Loucy (cell line): ENCODE measurements at regions not wholly inside any gene's neighbourhood (a gene's known extent, or its start where the extent isn't known, plus 50 kb on each side); places are given as distances from the start of the nearest gene placed in this dataset.

Experiments used
- H2AFZ ChIP-seq: fragments of 200-600 bp; sonication (generic); 2 replicates; pipeline ENCODE4 v1.6.0; 2016; ENCODE audit warnings: antibody characterized with exemption, mild to moderate bottlenecking, low read length, moderate library complexity
- H3F3A ChIP-seq: fragments of 200-600 bp; 2 replicates; pipeline ENCODE4 v1.6.0; 2016; ENCODE audit warnings: antibody characterized with exemption, low read depth, mild to moderate bottlenecking
- H3K27me3 ChIP-seq: fragments of 200-600 bp; sonication (generic); 2 replicates; pipeline ENCODE4 v1.6.1; 2014; ENCODE audit warnings: low read length, mild to moderate bottlenecking; ENCODE audit not compliant: insufficient read depth, poor library complexity, severe bottlenecking
- H3K36me3 ChIP-seq: fragments of 200-600 bp; sonication (generic); 2 replicates; pipeline ENCODE4 v1.6.1; 2016; ENCODE audit warnings: low read length; ENCODE audit not compliant: insufficient read depth
- H3K4me1 ChIP-seq: fragments of 200-600 bp; sonication (generic); 2 replicates; pipeline ENCODE4 v1.5.1; 2014; ENCODE audit warnings: low read length, mild to moderate bottlenecking; ENCODE audit not compliant: insufficient read depth, poor library complexity, severe bottlenecking
- H3K4me2 ChIP-seq: fragments of 200-600 bp; sonication (generic); 2 replicates; pipeline ENCODE4 v1.6.0; 2014; ENCODE audit warnings: antibody characterized with exemption, low read length, low read depth, mild to moderate bottlenecking; ENCODE audit not compliant: poor library complexity, severe bottlenecking
- H3K4me3 ChIP-seq: fragments of 200-600 bp; sonication (generic); 2 replicates; pipeline ENCODE4 v1.5.1; 2014; ENCODE audit warnings: low read length, mild to moderate bottlenecking, mixed read lengths; ENCODE audit not compliant: poor library complexity, severe bottlenecking
- H3K79me2 ChIP-seq: fragments of 200-600 bp; sonication (generic); 2 replicates; pipeline ENCODE4 v1.6.1; 2014; ENCODE audit warnings: low read length; ENCODE audit not compliant: insufficient read depth
- H3K9ac ChIP-seq: fragments of 200-600 bp; sonication (generic); 2 replicates; pipeline ENCODE4 v1.6.0; 2014; ENCODE audit warnings: mild to moderate bottlenecking, low read depth, low read length, moderate library complexity; ENCODE audit not compliant: poor library complexity, severe bottlenecking
- H3K9me2 ChIP-seq: fragments of 200-600 bp; sonication (generic); replicated peaks from 2 replicates; pipeline ENCODE4 v1.6.1; 2016; ENCODE audit warnings: low read depth, low read length, mixed read lengths
- H3K9me3 ChIP-seq: fragments of 200-600 bp; sonication (generic); 2 replicates; pipeline ENCODE4 v1.6.1; 2014; ENCODE audit warnings: mild to moderate bottlenecking, antibody characterized with exemption, low read length, low read depth; ENCODE audit not compliant: insufficient read depth
- H4K20me1 ChIP-seq: fragments of 200-600 bp; sonication (generic); 2 replicates; pipeline ENCODE4 v1.6.0; 2014; ENCODE audit warnings: antibody characterized with exemption, low read length, mild to moderate bottlenecking; ENCODE audit not compliant: insufficient read depth, poor library complexity, severe bottlenecking
- CTCF ChIP-seq: fragments of 200-600 bp; sonication (generic); conservative IDR thresholded peaks from 2 replicates; pipeline ENCODE4 v1.5.1; 2014; ENCODE audit warnings: mild to moderate bottlenecking, antibody characterized with exemption, low read length
- EZH2phosphoT487 ChIP-seq: fragments of 200-600 bp; IDR thresholded peaks from 2 replicates; pipeline ENCODE4 v1.6.1; 2018; ENCODE audit warnings: antibody characterized with exemption, mild to moderate bottlenecking, moderate library complexity, borderline replicate concordance

GRCh38 chr15:92266796-92267685, 126.6 kb upstream of the ST8SIA2 start:
- Histone ChIP-seq H3K36me3 (no peaks in the 10 kb centered on the region), H3K9ac (no peak overlapping the region), H3K9me3 (no peaks in the 10 kb centered on the region), H3F3A (no peaks in the 10 kb centered on the region), H3K27me3 (no peaks in the 10 kb centered on the region), H3K9me2 (no peaks in the 10 kb centered on the region), H2AFZ (no peak overlapping the region), H3K4me3 (no peak overlapping the region), H3K4me1 (no peaks in the 10 kb centered on the region), H3K4me2 (no peak overlapping the region), H3K79me2 (no peaks in the 10 kb centered on the region), H4K20me1 (no peaks in the 10 kb centered on the region)
- TF ChIP-seq CTCF, result no peak
- TF ChIP-seq EZH2phosphoT487, result no peak

- Histone ChIP-seq H3K27me3 (no peaks in the 10 kb centered on the region), H4K20me1 (no peaks in the 10 kb centered on the region), H3K4me2 (no peak overlapping the region), H3K4me3 (no peak overlapping the region), H3K79me2 (no peaks in the 10 kb centered on the region), H3F3A (no peaks in the 10 kb centered on the region), H3K9me3 (no peaks in the 10 kb centered on the region), H2AFZ (no peak overlapping the region), H3K4me1 (no peaks in the 10 kb centered on the region), H3K9me2 (no peaks in the 10 kb centered on the region), H3K9ac (no peak overlapping the region), H3K36me3 (no peaks in the 10 kb centered on the region)
- TF ChIP-seq EZH2phosphoT487 (no peak), CTCF (no peak)
These were observed 124.8 kb upstream of the ST8SIA2 start for GRCh38 chr15:92268900-92269299.

- Histone ChIP-seq H3F3A (no peaks in the 10 kb centered on the region), H2AFZ (no peak overlapping the region), H3K36me3 (no peaks in the 10 kb centered on the region), H3K9me3 (no peaks in the 10 kb centered on the region), H3K27me3 (no peaks in the 10 kb centered on the region), H3K79me2 (no peaks in the 10 kb centered on the region), H3K4me3 (no peak overlapping the region), H3K9me2 (no peaks in the 10 kb centered on the region), H3K9ac (no peak overlapping the region), H4K20me1 (no peaks in the 10 kb centered on the region), H3K4me2 (no peak overlapping the region), H3K4me1 (no peaks in the 10 kb centered on the region)
- no peak for TF ChIP-seq EZH2phosphoT487
- no peak for TF ChIP-seq CTCF
These were observed 122.5 kb upstream of the ST8SIA2 start for GRCh38 chr15:92271179-92271578.
